Thyroid gland (tissue), 4 donors: ENCODE measurements at regions not wholly inside any gene's neighbourhood (a gene's known extent, or its start where the extent isn't known, plus 50 kb on each side); places are given as distances from the start of the nearest gene placed in this dataset.

Experiments
- POLR2A ChIP-seq, 2 donors: fragments of 450-650 bp; IDR thresholded peaks; one replicate each; pipeline ENCODE4 v1.6.1; 2017; ENCODE audit warnings: antibody characterized with exemption in 2 of 2, mild to moderate bottlenecking in 2 of 2, moderate library complexity in 1 of 2
- TF ChIP-seq, protein P1 (sequence below), 6 experiments: fragments of 200-600 bp in 3 of 6; fragments of 450-650 bp in 3 of 6; sonication (generic) in 3 of 6; IDR thresholded peaks; one replicate each; pipeline ENCODE4 v1.5.1; 2016 to 2019; ENCODE audit warnings: antibody characterized with exemption in 6 of 6, mild to moderate bottlenecking in 2 of 6, inconsistent platforms in 1 of 6, moderate library complexity in 1 of 6

DNA sequence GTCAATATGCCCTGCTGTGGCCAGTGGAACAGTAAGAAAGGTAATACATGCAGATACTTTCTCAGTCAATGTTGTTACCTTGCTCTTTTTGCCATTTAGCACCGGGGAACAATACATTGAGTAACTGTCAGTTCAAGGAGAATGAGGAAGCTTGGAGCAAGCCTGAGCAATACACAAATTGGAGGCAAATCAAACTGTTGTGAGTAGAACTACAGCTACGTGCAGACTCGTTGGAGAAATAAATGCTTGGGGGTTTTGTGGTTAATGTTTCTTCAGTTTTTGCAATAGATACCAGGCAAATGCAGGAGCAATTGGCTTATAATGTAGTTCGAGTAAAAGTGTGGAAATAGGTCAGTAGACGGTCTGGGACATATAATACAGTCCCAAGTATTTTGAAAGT is 587.3 kb upstream of the ROBO1 start:
- TF ChIP-seq, protein P1, sequence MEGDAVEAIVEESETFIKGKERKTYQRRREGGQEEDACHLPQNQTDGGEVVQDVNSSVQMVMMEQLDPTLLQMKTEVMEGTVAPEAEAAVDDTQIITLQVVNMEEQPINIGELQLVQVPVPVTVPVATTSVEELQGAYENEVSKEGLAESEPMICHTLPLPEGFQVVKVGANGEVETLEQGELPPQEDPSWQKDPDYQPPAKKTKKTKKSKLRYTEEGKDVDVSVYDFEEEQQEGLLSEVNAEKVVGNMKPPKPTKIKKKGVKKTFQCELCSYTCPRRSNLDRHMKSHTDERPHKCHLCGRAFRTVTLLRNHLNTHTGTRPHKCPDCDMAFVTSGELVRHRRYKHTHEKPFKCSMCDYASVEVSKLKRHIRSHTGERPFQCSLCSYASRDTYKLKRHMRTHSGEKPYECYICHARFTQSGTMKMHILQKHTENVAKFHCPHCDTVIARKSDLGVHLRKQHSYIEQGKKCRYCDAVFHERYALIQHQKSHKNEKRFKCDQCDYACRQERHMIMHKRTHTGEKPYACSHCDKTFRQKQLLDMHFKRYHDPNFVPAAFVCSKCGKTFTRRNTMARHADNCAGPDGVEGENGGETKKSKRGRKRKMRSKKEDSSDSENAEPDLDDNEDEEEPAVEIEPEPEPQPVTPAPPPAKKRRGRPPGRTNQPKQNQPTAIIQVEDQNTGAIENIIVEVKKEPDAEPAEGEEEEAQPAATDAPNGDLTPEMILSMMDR (IDR thresholded peaks at IDR 0.05), result no peak
- TF ChIP-seq POLR2A (IDR thresholded peaks at IDR 0.05), result no peak
